GM20000 (cell line): ENCODE measurements at regions not wholly inside any gene's neighbourhood (a gene's known extent, or its start where the extent isn't known, plus 50 kb on each side); places are given as distances from the start of the nearest gene placed in this dataset.

Experiments used
- DNase-seq: peaks from one replicate; pipeline ENCODE4 v3.0.0; 2012; ENCODE audit warnings: low spot score
- CTCF ChIP-seq: IDR thresholded peaks from 2 replicates; pipeline ENCODE4 v1.5.1; 2012; ENCODE audit warnings: mild to moderate bottlenecking, control low read depth; ENCODE audit errors: extremely low read depth, missing control alignments

- DNase-seq, result no peak
- TF ChIP-seq CTCF, result no peak
Measured at GRCh38 chr4:1485280-1485679, 79.0 kb upstream of the NKX1-1 start.

GRCh38 chr4:1480720-1481119 lies 74.5 kb upstream of the NKX1-1 start:
- TF ChIP-seq CTCF, result no peak
- no peak for DNase-seq

- TF ChIP-seq CTCF, result no peak
- DNase-seq, result no peak
Measured at GRCh38 chr4:1479454-1479853, 73.2 kb upstream of the NKX1-1 start.

GRCh38 chr4:1478766-1479355 lies 72.6 kb upstream of the NKX1-1 start:
- no peak for TF ChIP-seq CTCF
- no peak for DNase-seq

- no peak for TF ChIP-seq CTCF
- DNase-seq, result no peak
Measured at GRCh38 chr4:1477045-1477840, 71.0 kb upstream of the NKX1-1 start.

GRCh38 chr4:1476140-1476513 lies 69.9 kb upstream of the NKX1-1 start:
- TF ChIP-seq CTCF, result no peak
- DNase-seq, result no peak

- no peak for TF ChIP-seq CTCF
- DNase-seq, result no peak
Measured at GRCh38 chr4:1475277-1476139, 69.3 kb upstream of the NKX1-1 start.
